Smooth muscle cell (in vitro differentiated cells): ENCODE measurements at regions not wholly inside any gene's neighbourhood (a gene's known extent, or its start where the extent isn't known, plus 50 kb on each side); places are given as distances from the start of the nearest gene placed in this dataset.

ENCODE experiments used
- DNase-seq: peaks from one replicate; lab custom pipeline; 2025; ENCODE audit not compliant: unreplicated experiment; lab: John Stamatoyannopoulos, UW
- H2AFZ ChIP-seq: fragments of 200-600 bp; sonication (generic); 2 replicates; pipeline ENCODE4 v1.6.0; 2016; ENCODE audit warnings: antibody characterized with exemption, low read depth, mild to moderate bottlenecking
- H3F3A ChIP-seq: fragments of 200-600 bp; sonication (generic); 2 replicates; pipeline ENCODE4 v1.6.0; 2017; ENCODE audit warnings: antibody characterized with exemption, low read depth
- H3K27ac ChIP-seq: fragments of 200-600 bp; sonication (generic); 2 replicates; pipeline ENCODE4 v1.5.1; 2016; ENCODE audit warnings: low read depth, mild to moderate bottlenecking
- H3K27me3 ChIP-seq: fragments of 200-600 bp; sonication (generic); 2 replicates; pipeline ENCODE4 v1.6.1; 2016; ENCODE audit warnings: low read depth, mild to moderate bottlenecking
- H3K36me3 ChIP-seq: fragments of 200-600 bp; sonication (generic); 2 replicates; pipeline ENCODE4 v1.5.1; 2016; ENCODE audit warnings: low read depth
- H3K4me1 ChIP-seq: fragments of 200-600 bp; sonication (generic); 2 replicates; pipeline ENCODE4 v1.5.1; 2016; ENCODE audit warnings: low read depth
- H3K4me2 ChIP-seq: fragments of 200-600 bp; sonication (generic); 2 replicates; pipeline ENCODE4 v1.6.0; 2016; ENCODE audit warnings: mild to moderate bottlenecking
- H3K4me3 ChIP-seq: fragments of 200-600 bp; sonication (generic); 2 replicates; pipeline ENCODE4 v1.5.1; 2016; ENCODE audit warnings: mild to moderate bottlenecking
- H3K79me2 ChIP-seq: fragments of 200-600 bp; sonication (generic); 2 replicates; pipeline ENCODE4 v1.6.0; 2016; ENCODE audit warnings: low read depth, mild to moderate bottlenecking
- H3K9ac ChIP-seq: fragments of 200-600 bp; sonication (generic); 2 replicates; pipeline ENCODE4 v1.6.0; 2016; ENCODE audit warnings: low read depth
- H3K9me3 ChIP-seq: fragments of 200-600 bp; sonication (generic); replicated peaks from 2 replicates; pipeline ENCODE4 v1.5.1; 2016; ENCODE audit warnings: low read depth
- H4K20me1 ChIP-seq: fragments of 200-600 bp; sonication (generic); 2 replicates; pipeline ENCODE4 v1.6.0; 2016; ENCODE audit warnings: low read depth
- WGBS: methylation state at CpG from one replicate; pipeline ENCODE4 v1.1.7; 2016; ENCODE audit warnings: low lambda C conversion rate; 5-methylcytosine and 5-hydroxymethylcytosine counted together
- TF ChIP-seq, protein P1 (sequence below): fragments of 200-600 bp; sonication (generic); IDR thresholded peaks from 2 replicates; pipeline ENCODE4 v1.5.1; 2017; ENCODE audit warnings: borderline replicate concordance, mild to moderate bottlenecking, antibody characterized with exemption; ENCODE audit not compliant: insufficient read depth, poor library complexity, severe bottlenecking

DNA sequence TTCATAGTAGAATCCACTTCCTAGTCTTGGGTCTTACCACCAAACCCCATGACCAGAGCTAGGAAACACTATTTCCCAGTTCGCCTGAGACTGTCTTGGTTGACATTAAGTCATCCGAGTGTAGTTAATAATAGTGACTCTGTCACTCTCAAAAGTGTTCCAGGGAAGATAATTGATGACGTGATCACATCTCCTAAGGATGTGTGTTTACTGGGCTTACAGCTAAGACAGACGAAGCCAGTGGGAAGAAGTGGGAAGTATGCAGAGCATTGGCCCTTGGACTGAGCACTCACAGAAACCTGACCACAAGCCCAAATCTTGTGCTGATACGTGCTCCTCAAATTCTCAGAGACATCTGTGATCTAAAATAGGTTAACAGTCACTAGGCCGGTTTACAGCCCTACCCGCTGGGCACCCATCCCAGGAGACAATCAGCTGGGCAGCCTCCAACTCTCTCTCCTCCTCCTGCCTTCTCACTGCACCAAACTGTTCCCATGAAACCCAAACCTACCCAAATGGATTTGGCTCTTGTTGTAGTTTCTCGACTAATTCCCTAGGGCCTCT is 316.6 kb downstream of the TLE1 start:
- H3K36me3 ChIP-seq = no peaks in the 10 kb centered on the region
- peak overlapping the region; percentile 22 for H3K27ac ChIP-seq
- H3K4me3 ChIP-seq = no peak overlapping the region
- DNase-seq = no peak
- H3K27me3 ChIP-seq = no peaks in the 10 kb centered on the region
- peaks cover 9% of the 10 kb centered on the region for H3F3A ChIP-seq
- 44% methylated on average over 8 of the region's 8 CpGs for WGBS
- TF ChIP-seq, protein P1, sequence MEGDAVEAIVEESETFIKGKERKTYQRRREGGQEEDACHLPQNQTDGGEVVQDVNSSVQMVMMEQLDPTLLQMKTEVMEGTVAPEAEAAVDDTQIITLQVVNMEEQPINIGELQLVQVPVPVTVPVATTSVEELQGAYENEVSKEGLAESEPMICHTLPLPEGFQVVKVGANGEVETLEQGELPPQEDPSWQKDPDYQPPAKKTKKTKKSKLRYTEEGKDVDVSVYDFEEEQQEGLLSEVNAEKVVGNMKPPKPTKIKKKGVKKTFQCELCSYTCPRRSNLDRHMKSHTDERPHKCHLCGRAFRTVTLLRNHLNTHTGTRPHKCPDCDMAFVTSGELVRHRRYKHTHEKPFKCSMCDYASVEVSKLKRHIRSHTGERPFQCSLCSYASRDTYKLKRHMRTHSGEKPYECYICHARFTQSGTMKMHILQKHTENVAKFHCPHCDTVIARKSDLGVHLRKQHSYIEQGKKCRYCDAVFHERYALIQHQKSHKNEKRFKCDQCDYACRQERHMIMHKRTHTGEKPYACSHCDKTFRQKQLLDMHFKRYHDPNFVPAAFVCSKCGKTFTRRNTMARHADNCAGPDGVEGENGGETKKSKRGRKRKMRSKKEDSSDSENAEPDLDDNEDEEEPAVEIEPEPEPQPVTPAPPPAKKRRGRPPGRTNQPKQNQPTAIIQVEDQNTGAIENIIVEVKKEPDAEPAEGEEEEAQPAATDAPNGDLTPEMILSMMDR = no peak
- no peaks in the 10 kb centered on the region for H3K79me2 ChIP-seq
- H3K4me2 ChIP-seq = no peak overlapping the region
- H2AFZ ChIP-seq = no peak overlapping the region
- H3K4me1 ChIP-seq = peaks cover 52% of the 10 kb centered on the region
- no peak overlapping the region for H3K9ac ChIP-seq
- no peaks in the 10 kb centered on the region for H3K9me3 ChIP-seq
- no peaks in the 10 kb centered on the region for H4K20me1 ChIP-seq

DNA sequence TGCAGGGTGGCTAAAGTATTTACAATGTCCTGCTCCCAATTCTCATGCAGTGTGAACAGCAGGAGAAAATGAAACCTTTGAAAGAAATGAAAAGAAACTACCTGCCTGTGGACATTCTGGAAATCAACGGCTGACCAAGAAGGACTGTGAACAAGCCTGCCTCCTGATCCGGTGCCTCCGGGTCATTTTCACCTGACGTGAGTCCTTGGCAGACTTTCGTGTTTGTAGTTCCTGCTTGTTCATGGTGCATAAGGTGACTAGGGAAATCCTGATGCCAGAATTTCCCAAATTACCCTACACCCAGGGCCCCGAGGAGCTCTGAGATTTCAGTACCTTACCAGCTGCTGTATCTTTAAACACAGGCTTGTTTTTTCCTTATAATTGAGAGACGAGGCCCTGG is 317.5 kb downstream of the TLE1 start:
- no peak for DNase-seq
- 73% methylated on average over 7 of the region's 7 CpGs for WGBS
- H4K20me1 ChIP-seq = no peaks in the 10 kb centered on the region
- no peaks in the 10 kb centered on the region for H3K9me3 ChIP-seq
- no peaks in the 10 kb centered on the region for H3K79me2 ChIP-seq
- H3F3A ChIP-seq = peaks cover 9% of the 10 kb centered on the region
- H3K9ac ChIP-seq = no peak overlapping the region
- H3K4me1 ChIP-seq = peaks cover 52% of the 10 kb centered on the region
- H3K27me3 ChIP-seq = no peaks in the 10 kb centered on the region
- no peak overlapping the region for H3K27ac ChIP-seq
- H3K4me3 ChIP-seq = no peak overlapping the region
- TF ChIP-seq, protein P1 = no peak
- H2AFZ ChIP-seq = no peak overlapping the region
- H3K4me2 ChIP-seq = no peak overlapping the region
- no peaks in the 10 kb centered on the region for H3K36me3 ChIP-seq

DNA sequence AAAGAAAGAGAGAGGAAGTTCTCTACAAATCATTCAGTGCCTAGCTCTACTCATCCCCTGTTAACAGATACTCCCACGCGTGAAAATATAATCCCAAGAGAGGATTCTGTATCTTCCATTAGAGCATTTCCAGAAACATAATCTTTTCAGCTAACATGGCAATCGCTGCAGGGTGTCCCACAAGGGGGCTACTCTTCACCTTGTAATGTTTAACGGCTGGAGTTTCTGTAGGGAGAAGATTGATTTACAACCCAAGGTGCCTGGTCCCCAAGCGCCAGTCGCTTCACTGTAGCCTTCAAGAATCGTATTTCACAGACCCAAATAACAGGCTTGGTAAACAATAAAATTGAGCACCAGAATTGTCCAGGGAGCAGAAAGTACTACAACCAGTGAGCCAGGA is 318.7 kb downstream of the TLE1 start:
- TF ChIP-seq, protein P1 = no peak
- no peaks in the 10 kb centered on the region for H3K9me3 ChIP-seq
- no peak for DNase-seq
- peaks cover 4% of the 10 kb centered on the region for H3F3A ChIP-seq
- no peaks in the 10 kb centered on the region for H3K36me3 ChIP-seq
- H3K4me2 ChIP-seq = no peak overlapping the region
- no peak overlapping the region for H2AFZ ChIP-seq
- H3K27me3 ChIP-seq = no peaks in the 10 kb centered on the region
- 36% methylated on average over 7 of the region's 7 CpGs for WGBS
- no peak overlapping the region for H3K4me3 ChIP-seq
- H3K27ac ChIP-seq = peak overlapping the region; percentile 13
- H3K4me1 ChIP-seq = peaks cover 49% of the 10 kb centered on the region
- H3K9ac ChIP-seq = no peak overlapping the region
- no peaks in the 10 kb centered on the region for H3K79me2 ChIP-seq
- no peaks in the 10 kb centered on the region for H4K20me1 ChIP-seq

DNA sequence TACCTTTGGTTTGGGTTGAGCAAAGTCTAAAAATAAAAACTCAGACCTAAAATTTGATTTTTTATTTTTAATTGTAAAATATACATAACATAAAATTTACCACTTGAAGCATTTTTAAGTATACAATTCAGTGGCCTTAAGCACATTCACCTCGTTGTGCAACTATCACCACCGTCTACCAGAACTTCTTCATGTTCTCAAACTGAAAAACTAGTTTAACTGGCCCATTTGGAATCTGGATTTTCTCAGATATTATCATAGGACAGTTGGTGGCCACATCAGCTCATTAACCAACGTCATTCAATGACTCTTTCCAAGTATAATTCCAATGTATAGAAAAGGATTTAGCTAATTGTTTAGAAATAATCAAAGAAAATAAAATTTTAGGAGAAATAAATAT is 319.3 kb downstream of the TLE1 start:
- peaks cover 4% of the 10 kb centered on the region for H3F3A ChIP-seq
- DNase-seq = no peak
- peak overlapping the region; percentile 13 for H3K27ac ChIP-seq
- H2AFZ ChIP-seq = no peak overlapping the region
- H3K27me3 ChIP-seq = no peaks in the 10 kb centered on the region
- WGBS = 32% methylated on average over 3 of the region's 3 CpGs
- H3K9ac ChIP-seq = no peak overlapping the region
- no peak overlapping the region for H3K4me2 ChIP-seq
- TF ChIP-seq, protein P1 = no peak
- no peak overlapping the region for H3K4me3 ChIP-seq
- H3K4me1 ChIP-seq = peaks cover 43% of the 10 kb centered on the region
- no peaks in the 10 kb centered on the region for H3K79me2 ChIP-seq
- H4K20me1 ChIP-seq = no peaks in the 10 kb centered on the region
- no peaks in the 10 kb centered on the region for H3K36me3 ChIP-seq
- no peaks in the 10 kb centered on the region for H3K9me3 ChIP-seq
